ENCODE measurements at regions not wholly inside any gene's neighbourhood (a gene's known extent, or its start where the extent isn't known, plus 50 kb on each side); places are given as distances from the start of the nearest gene placed in this dataset.

DNA sequence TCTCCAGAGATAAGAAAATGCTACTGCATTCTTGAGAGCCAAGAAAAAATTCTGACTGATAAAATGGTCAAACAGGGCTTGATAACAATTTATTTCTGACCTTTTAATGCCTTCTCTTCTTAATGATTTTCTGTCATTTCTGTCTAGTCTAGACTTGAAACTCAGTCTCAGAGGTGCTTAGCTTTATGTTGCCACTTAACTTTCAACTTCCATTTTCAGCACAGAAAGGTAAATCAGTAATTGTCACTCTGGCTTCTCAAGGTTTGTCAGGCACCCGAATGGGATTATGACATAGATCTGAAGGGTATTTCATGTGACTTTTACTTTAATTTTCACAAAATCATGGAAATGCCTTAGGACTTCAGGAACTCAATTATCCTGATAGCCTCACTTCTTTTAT, 155.4 kb upstream of the GBE1 start:
- TF ChIP-seq ZNF565 (CRISPR knock-in tag; conservative IDR thresholded peaks at IDR 0.05; ENCODE audit: low read depth) (no peak), ISL1 (CRISPR knock-in tag; IDR thresholded peaks at IDR 0.05) (0 out of 2 replicates have a peak, but pooled peaks have one; percentile 19)
- no peak for ATAC-seq

DNA sequence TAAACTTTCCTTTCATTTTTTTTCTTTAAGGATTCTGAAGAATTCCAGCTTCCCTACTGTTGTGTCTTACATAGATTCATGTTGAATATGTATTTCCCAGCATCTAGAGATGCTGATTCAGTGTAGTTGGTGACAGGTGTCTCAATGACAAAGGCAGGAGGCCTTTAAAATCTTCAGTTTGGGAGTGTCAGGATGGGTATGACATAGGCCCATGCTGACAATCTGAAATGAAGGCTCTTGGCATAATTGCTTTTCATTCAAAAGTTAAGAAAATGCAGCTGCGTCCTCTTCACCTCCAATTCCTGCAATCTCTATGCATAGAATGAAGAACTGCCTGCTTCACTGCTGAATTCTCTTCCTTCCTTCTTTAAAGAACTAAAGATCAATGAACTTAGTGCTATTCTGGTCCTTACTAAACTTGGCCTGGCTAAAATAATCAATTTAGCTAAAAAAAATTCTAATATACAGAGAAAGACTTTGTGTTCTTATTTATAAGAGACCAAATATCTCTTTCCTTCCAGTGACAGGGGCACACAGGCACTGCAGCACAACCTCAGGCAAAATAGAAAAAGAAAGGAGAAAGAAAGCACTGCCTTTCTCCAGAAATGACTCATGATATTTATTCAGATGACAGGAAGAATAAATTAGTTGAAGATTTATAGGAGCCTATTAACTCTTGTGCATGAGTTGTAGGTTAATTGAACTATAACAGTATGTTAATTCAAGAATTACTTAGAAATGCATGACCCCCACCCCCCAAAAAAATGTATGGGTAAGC, 152.6 kb upstream of the GBE1 start:
- TF ChIP-seq ZFP30 (CRISPR knock-in tag; IDR thresholded peaks at IDR 0.05), result no peak
- no peak for TF ChIP-seq RARB (CRISPR knock-in tag; IDR thresholded peaks at IDR 0.05)
- no peak for TF ChIP-seq GLIS3 (CRISPR knock-in tag; IDR thresholded peaks at IDR 0.05)
- peak; percentile 47 for TF ChIP-seq ISL1 (CRISPR knock-in tag; IDR thresholded peaks at IDR 0.05)
- ATAC-seq, result peak; percentile 42; the same call in 1 of the 3 replicates

DNA sequence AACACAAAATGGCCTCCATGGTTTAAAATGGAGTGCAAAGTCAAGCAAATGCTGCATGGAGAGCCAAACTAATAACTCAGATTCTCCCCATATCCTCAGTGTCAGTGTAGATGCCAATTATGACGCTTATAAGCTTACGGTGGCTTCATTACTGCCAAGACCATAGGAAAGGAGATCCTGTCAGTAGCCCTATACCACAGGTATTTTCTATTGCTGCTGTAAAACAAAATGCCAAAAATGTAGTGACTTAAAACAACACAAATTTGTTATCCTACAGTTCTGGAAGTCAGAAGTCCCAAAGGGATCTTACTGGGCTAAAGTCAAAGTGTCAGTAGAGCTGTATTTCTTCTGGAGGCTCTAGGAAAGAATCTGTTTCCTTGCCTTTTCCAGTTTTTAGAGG, 149.8 kb upstream of the GBE1 start:
- no peak for ATAC-seq
- TF ChIP-seq GLIS3 (CRISPR knock-in tag; IDR thresholded peaks at IDR 0.05) (no peak), TOX (CRISPR knock-in tag; IDR thresholded peaks at IDR 0.05; ENCODE audit: borderline replicate concordance) (no peak), OSR1 (CRISPR knock-in tag; IDR thresholded peaks at IDR 0.05) (no peak), ISL1 (CRISPR knock-in tag; IDR thresholded peaks at IDR 0.05) (no peak), ESRRG (CRISPR knock-in tag; IDR thresholded peaks at IDR 0.05) (no peak), ZFP3 (CRISPR knock-in tag; IDR thresholded peaks at IDR 0.05) (no peak)
- TF ChIP-seq, protein P1, sequence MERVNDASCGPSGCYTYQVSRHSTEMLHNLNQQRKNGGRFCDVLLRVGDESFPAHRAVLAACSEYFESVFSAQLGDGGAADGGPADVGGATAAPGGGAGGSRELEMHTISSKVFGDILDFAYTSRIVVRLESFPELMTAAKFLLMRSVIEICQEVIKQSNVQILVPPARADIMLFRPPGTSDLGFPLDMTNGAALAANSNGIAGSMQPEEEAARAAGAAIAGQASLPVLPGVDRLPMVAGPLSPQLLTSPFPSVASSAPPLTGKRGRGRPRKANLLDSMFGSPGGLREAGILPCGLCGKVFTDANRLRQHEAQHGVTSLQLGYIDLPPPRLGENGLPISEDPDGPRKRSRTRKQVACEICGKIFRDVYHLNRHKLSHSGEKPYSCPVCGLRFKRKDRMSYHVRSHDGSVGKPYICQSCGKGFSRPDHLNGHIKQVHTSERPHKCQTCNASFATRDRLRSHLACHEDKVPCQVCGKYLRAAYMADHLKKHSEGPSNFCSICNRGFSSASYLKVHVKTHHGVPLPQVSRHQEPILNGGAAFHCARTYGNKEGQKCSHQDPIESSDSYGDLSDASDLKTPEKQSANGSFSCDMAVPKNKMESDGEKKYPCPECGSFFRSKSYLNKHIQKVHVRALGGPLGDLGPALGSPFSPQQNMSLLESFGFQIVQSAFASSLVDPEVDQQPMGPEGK (CRISPR knock-in tag; IDR thresholded peaks at IDR 0.05; ENCODE audit: borderline replicate concordance), result no peak

DNA sequence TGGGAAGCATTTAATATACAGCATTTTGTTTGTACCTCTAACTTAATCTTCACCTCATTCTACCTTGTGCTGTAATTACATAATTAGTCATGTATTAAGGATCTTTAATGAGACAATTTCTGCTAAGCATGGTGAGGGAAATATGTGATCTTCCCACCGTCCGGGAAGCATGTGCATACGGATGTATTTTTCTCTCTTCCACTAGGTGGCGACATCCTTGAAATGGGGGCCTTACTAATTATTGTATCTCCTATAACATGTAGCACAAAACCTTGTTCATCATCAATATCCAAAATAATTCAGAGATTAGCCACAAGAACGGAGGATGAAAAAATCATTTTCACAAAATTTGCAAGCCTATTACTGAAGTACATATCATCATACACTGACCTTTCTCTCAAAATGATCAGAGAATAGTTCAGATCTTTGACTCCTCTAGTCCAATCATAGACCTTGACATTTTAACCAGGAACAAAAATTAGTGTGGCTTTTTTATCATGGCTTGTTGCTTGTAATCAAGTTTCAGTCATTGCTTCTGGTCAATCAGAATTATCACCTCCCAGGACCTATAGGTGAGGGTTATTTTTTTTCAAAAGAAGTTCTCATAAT, 148.9 kb upstream of the GBE1 start:
- peak; percentile 71; the same call in 2 of the 3 replicates for ATAC-seq

DNA sequence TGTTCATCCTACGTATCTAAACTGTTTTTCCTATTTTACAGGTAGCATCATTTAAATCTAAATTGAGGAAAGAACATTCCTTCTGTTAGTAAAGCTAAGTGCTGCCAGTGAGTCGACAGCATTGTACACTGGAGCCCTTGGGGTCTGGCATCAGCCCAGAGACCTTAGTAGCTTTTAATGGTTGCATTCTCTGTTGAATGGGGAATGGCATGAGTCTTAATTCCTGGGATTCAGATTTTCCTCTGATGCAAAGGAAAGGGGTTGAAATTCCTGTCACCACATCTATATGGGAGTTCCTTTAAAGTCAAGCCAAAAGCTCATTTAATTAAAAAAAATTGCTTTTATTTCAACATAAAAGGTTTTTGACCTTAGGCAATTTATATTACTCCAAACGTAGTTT, 148.4 kb upstream of the GBE1 start:
- TF ChIP-seq ZNF70 (CRISPR knock-in tag; IDR thresholded peaks at IDR 0.05) (no peak), ESRRG (CRISPR knock-in tag; IDR thresholded peaks at IDR 0.05) (no peak), GLIS3 (CRISPR knock-in tag; IDR thresholded peaks at IDR 0.05) (no peak), ZFP30 (CRISPR knock-in tag; IDR thresholded peaks at IDR 0.05) (no peak), ZNF8 (CRISPR knock-in tag; IDR thresholded peaks at IDR 0.05) (no peak), OSR1 (CRISPR knock-in tag; IDR thresholded peaks at IDR 0.05) (no peak), TOX (CRISPR knock-in tag; IDR thresholded peaks at IDR 0.05; ENCODE audit: borderline replicate concordance) (no peak)
- TF ChIP-seq, protein P1 (CRISPR knock-in tag; IDR thresholded peaks at IDR 0.05; ENCODE audit: borderline replicate concordance), result no peak
- TF ChIP-seq, protein P2, sequence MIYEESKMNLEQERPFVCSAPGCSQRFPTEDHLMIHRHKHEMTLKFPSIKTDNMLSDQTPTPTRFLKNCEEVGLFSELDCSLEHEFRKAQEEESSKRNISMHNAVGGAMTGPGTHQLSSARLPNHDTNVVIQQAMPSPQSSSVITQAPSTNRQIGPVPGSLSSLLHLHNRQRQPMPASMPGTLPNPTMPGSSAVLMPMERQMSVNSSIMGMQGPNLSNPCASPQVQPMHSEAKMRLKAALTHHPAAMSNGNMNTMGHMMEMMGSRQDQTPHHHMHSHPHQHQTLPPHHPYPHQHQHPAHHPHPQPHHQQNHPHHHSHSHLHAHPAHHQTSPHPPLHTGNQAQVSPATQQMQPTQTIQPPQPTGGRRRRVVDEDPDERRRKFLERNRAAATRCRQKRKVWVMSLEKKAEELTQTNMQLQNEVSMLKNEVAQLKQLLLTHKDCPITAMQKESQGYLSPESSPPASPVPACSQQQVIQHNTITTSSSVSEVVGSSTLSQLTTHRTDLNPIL (CRISPR knock-in tag; IDR thresholded peaks at IDR 0.05; ENCODE audit: low read depth), result no peak
- no peak for ATAC-seq

More for the DNA sequence above, 148.9 kb upstream of the GBE1 start:
- TF ChIP-seq ZNF8 (CRISPR knock-in tag; IDR thresholded peaks at IDR 0.05), result no peak
- TF ChIP-seq, protein P2 (CRISPR knock-in tag; IDR thresholded peaks at IDR 0.05; ENCODE audit: low read depth), result no peak
- TF ChIP-seq, protein P1 (CRISPR knock-in tag; IDR thresholded peaks at IDR 0.05; ENCODE audit: borderline replicate concordance), result no peak
- no peak for TF ChIP-seq ARNTL (CRISPR knock-in tag; IDR thresholded peaks at IDR 0.05; ENCODE audit: borderline replicate concordance, low read depth)
- no peak for TF ChIP-seq CSDC2 (CRISPR knock-in tag; IDR thresholded peaks at IDR 0.05)
- TF ChIP-seq ZC3H10 (CRISPR knock-in tag; IDR thresholded peaks at IDR 0.05), result no peak
- TF ChIP-seq ZFP3 (CRISPR knock-in tag; IDR thresholded peaks at IDR 0.05), result no peak
- no peak for TF ChIP-seq ISL1 (CRISPR knock-in tag; IDR thresholded peaks at IDR 0.05)
- no peak for TF ChIP-seq ZNF70 (CRISPR knock-in tag; IDR thresholded peaks at IDR 0.05)
- no peak for TF ChIP-seq ZNF565 (CRISPR knock-in tag; conservative IDR thresholded peaks at IDR 0.05; ENCODE audit: low read depth)
